ENCODE measurements at regions not wholly inside any gene's neighbourhood (a gene's known extent, or its start where the extent isn't known, plus 50 kb on each side); places are given as distances from the start of the nearest gene placed in this dataset.

DNA sequence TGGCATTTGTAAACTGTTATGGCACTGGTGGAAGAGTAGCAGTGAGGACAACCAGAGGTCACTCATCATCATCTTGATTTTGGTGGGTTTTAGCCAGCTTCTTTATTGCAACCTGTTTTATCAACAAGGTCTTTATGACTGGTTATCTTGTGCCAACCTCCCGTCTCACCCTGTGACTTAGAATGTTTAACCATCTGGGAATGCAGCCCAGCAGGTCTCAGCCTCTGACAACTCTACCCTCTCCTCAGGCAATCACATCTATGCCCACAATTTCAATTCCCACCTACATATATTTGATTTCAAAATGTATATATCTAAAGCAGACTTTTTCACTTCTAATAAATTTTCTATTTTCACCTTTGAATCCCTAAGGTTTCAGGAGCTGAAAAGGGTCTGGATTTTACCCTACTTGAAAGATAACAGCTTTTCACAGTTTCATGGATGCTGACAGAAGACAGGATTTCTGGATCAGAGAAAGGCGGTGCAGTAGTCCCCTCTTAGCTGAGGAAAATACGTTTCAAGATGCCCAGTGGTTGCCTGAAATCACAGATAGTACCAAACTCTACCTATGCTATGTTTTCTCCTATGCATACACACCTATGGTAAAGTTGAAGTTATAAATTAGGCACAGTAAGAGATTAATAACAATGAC lies 1171.8 kb downstream of the DIAPH3 start:
- Mint-ChIP-seq H3K4me3 (no peak overlapping the region), H3K9me3 (ENCODE audit: insufficient read depth) (peaks cover 2% of the 10 kb centered on the region), H3K27me3 (no peaks in the 10 kb centered on the region), H3K4me1 (no peaks in the 10 kb centered on the region), H3K27ac (no peak overlapping the region)
- POLR2A ChIA-PET: no interaction called here
- CTCF ChIA-PET: no interaction called here
- intact Hi-C loops (cut with micrococcal nuclease): no loop called here
- Histone ChIP-seq H3K79me2 (ENCODE audit: control insufficient read depth, insufficient read depth, low read length) (no peaks in the 10 kb centered on the region), H3K9me3 (ENCODE audit: control extremely low read depth in 1 of 3, control insufficient read depth in 2 of 3, insufficient read depth in 1 of 3, low read length in 2 of 3) (no peaks in the 10 kb centered on the region), H3K27me3 (replicated peaks in 1 of 4; ENCODE audit: control extremely low read depth in 1 of 4, control insufficient read depth in 3 of 4, insufficient read depth in 4 of 4, low read length in 3 of 4) (no peaks in the 10 kb centered on the region), H3K27ac (ENCODE audit: low read length in 2 of 2) (no peak overlapping the region), H4K20me1 (ENCODE audit: control insufficient read depth, insufficient read depth, low read length, poor library complexity, severe bottlenecking) (no peaks in the 10 kb centered on the region), H3K4me3 (ENCODE audit: control extremely low read depth in 1 of 5, extremely low read depth in 1 of 5, insufficient read depth in 1 of 5, low read depth in 2 of 5, low read length in 4 of 5) (no peak overlapping the region), H3K9ac (ENCODE audit: low read length) (no peak overlapping the region), H2AFZ (ENCODE audit: insufficient read depth, low read depth, low read length, poor library complexity, severe bottlenecking) (no peak overlapping the region), H3K4me1 (ENCODE audit: control insufficient read depth in 2 of 2, insufficient read depth in 2 of 2, low read length in 2 of 2) (no peaks in the 10 kb centered on the region), H3K4me2 (replicated peaks; ENCODE audit: low read depth, low read length, poor library complexity, severe bottlenecking) (no peak overlapping the region), H3K36me3 (replicated peaks in 1 of 2; ENCODE audit: control extremely low read depth in 1 of 2, control insufficient read depth in 1 of 2, extremely low read depth in 1 of 2, insufficient read depth in 2 of 2, low read length in 1 of 2) (no peaks in the 10 kb centered on the region)
- TF ChIP-seq EZH2 (IDR thresholded peaks at IDR 0.05; ENCODE audit: borderline replicate concordance, insufficient read depth, low read depth, low read length, poor library complexity, severe bottlenecking): no peak
- TF ChIP-seq CTCF (IDR thresholded peaks at IDR 0.05): no peak
- DNase-seq (no peak), ATAC-seq (ENCODE audit: low read depth) (no peak)
- WGBS (ENCODE audit: insufficient coverage): 100% methylated on average over 1 of the region's 3 CpGs

- Histone ChIP-seq H3K36me3 (replicated peaks in 1 of 2; ENCODE audit: control extremely low read depth in 1 of 2, control insufficient read depth in 1 of 2, extremely low read depth in 1 of 2, insufficient read depth in 2 of 2, low read length in 1 of 2) (no peaks in the 10 kb centered on the region), H3K4me1 (ENCODE audit: control insufficient read depth in 2 of 2, insufficient read depth in 2 of 2, low read length in 2 of 2) (no peaks in the 10 kb centered on the region), H3K4me3 (ENCODE audit: control extremely low read depth in 1 of 5, extremely low read depth in 1 of 5, insufficient read depth in 1 of 5, low read depth in 2 of 5, low read length in 4 of 5) (no peak overlapping the region), H3K27me3 (replicated peaks in 1 of 4; ENCODE audit: control extremely low read depth in 1 of 4, control insufficient read depth in 3 of 4, insufficient read depth in 4 of 4, low read length in 3 of 4) (no peaks in the 10 kb centered on the region), H3K79me2 (ENCODE audit: control insufficient read depth, insufficient read depth, low read length) (no peaks in the 10 kb centered on the region), H3K4me2 (replicated peaks; ENCODE audit: low read depth, low read length, poor library complexity, severe bottlenecking) (no peak overlapping the region), H3K9me3 (ENCODE audit: control extremely low read depth in 1 of 3, control insufficient read depth in 2 of 3, insufficient read depth in 1 of 3, low read length in 2 of 3) (no peaks in the 10 kb centered on the region), H2AFZ (ENCODE audit: insufficient read depth, low read depth, low read length, poor library complexity, severe bottlenecking) (no peak overlapping the region), H4K20me1 (ENCODE audit: control insufficient read depth, insufficient read depth, low read length, poor library complexity, severe bottlenecking) (no peaks in the 10 kb centered on the region), H3K9ac (ENCODE audit: low read length) (no peak overlapping the region), H3K27ac (ENCODE audit: low read length in 2 of 2) (no peak overlapping the region)
- intact Hi-C loops (cut with micrococcal nuclease): no loop called here
- no peak for DNase-seq
- H3K4me1 Mint-ChIP-seq: no peaks in the 10 kb centered on the region
- no peak for ATAC-seq (ENCODE audit: low read depth)
- CTCF ChIA-PET: no interaction called here
- 90% methylated on average over 5 of the region's 5 CpGs for WGBS (ENCODE audit: insufficient coverage)
- no peak overlapping the region for H3K27ac Mint-ChIP-seq
- no peaks in the 10 kb centered on the region for H3K27me3 Mint-ChIP-seq
- POLR2A ChIA-PET: no interaction called here
- TF ChIP-seq CTCF (IDR thresholded peaks at IDR 0.05): no peak
- TF ChIP-seq EZH2 (IDR thresholded peaks at IDR 0.05; ENCODE audit: borderline replicate concordance, insufficient read depth, low read depth, low read length, poor library complexity, severe bottlenecking): no peak
- H3K4me3 Mint-ChIP-seq: no peak overlapping the region
- peaks cover 5% of the 10 kb centered on the region for H3K9me3 Mint-ChIP-seq (ENCODE audit: insufficient read depth)
Measured at GRCh38 chr13:58992478-58993042, 1171.2 kb downstream of the DIAPH3 start.
